Neural cell (in vitro differentiated cells): ENCODE measurements at regions not wholly inside any gene's neighbourhood (a gene's known extent, or its start where the extent isn't known, plus 50 kb on each side); places are given as distances from the start of the nearest gene placed in this dataset.

Experiments
- EP300 ChIP-seq: fragments of 450-650 bp; conservative IDR thresholded peaks from 2 replicates; pipeline ENCODE4 v1.6.1; 2014; ENCODE audit warnings: antibody characterized with exemption, mild to moderate bottlenecking, moderate library complexity; ENCODE audit not compliant: poor library complexity, severe bottlenecking
- EZH2 ChIP-seq: fragments of 200-600, 300-800 bp; shearing (Covaris generic), sonication (generic); IDR thresholded peaks from 2 replicates; pipeline ENCODE4 v1.6.1; 2014; ENCODE audit warnings: antibody characterized with exemption, low read length, borderline replicate concordance, mild to moderate bottlenecking; ENCODE audit not compliant: insufficient read depth, poor library complexity, severe bottlenecking
- MXI1 ChIP-seq: fragments of 450-650 bp; conservative IDR thresholded peaks from 2 replicates; pipeline ENCODE4 v1.6.1; 2014; ENCODE audit warnings: antibody characterized with exemption, mild to moderate bottlenecking; ENCODE audit not compliant: poor library complexity, severe bottlenecking
- POLR2AphosphoS5 ChIP-seq: IDR thresholded peaks from 2 replicates; pipeline ENCODE4 v1.6.1; 2012
- RAD21 ChIP-seq: fragments of 450-650 bp; conservative IDR thresholded peaks from 2 replicates; pipeline ENCODE4 v1.6.1; 2014; ENCODE audit warnings: antibody characterized with exemption, mild to moderate bottlenecking, moderate library complexity
- SMC3 ChIP-seq: fragments of 450-650 bp; conservative IDR thresholded peaks from 2 replicates; pipeline ENCODE4 v1.6.1; 2014; ENCODE audit warnings: antibody characterized with exemption, mild to moderate bottlenecking, moderate library complexity; ENCODE audit not compliant: poor library complexity
- TAF1 ChIP-seq: IDR thresholded peaks from 2 replicates; pipeline ENCODE4 v1.6.1; 2012; ENCODE audit warnings: low read depth
- TF ChIP-seq, protein P1 (sequence below): fragments of 450-650 bp; IDR thresholded peaks from 2 replicates; pipeline ENCODE4 v1.5.1; 2014; ENCODE audit warnings: antibody characterized with exemption, mild to moderate bottlenecking, moderate library complexity; ENCODE audit not compliant: poor library complexity, severe bottlenecking
- TF ChIP-seq, protein P2 (sequence below): IDR thresholded peaks from 2 replicates; pipeline ENCODE4 v1.6.1; 2012; ENCODE audit warnings: borderline replicate concordance

DNA sequence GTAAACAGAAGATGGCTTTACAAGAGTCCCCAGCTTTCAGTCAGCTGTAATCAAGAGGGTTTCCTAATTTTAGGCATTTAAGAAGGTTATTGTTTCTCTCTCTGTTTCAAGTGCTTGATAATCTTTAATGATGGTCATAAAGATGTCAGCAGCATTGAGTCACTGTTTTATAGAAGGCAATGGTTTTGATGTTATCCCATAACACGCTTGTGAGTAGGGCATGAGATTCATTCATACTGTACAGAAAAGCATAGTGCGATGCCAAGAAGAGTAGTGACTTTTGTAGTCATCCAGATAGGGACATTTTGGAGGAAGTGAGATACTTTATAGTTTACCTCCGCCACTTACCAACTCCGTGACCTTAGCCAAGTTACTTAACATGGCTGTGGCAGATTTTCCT lies 364.2 kb upstream of the SLC10A2 start:
- TF ChIP-seq, protein P1, sequence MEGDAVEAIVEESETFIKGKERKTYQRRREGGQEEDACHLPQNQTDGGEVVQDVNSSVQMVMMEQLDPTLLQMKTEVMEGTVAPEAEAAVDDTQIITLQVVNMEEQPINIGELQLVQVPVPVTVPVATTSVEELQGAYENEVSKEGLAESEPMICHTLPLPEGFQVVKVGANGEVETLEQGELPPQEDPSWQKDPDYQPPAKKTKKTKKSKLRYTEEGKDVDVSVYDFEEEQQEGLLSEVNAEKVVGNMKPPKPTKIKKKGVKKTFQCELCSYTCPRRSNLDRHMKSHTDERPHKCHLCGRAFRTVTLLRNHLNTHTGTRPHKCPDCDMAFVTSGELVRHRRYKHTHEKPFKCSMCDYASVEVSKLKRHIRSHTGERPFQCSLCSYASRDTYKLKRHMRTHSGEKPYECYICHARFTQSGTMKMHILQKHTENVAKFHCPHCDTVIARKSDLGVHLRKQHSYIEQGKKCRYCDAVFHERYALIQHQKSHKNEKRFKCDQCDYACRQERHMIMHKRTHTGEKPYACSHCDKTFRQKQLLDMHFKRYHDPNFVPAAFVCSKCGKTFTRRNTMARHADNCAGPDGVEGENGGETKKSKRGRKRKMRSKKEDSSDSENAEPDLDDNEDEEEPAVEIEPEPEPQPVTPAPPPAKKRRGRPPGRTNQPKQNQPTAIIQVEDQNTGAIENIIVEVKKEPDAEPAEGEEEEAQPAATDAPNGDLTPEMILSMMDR: no peak
- TF ChIP-seq MXI1 (no peak), EP300 (no peak), RAD21 (no peak), EZH2 (no peak), POLR2AphosphoS5 (no peak), TAF1 (no peak), SMC3 (no peak)
- TF ChIP-seq, protein P2, sequence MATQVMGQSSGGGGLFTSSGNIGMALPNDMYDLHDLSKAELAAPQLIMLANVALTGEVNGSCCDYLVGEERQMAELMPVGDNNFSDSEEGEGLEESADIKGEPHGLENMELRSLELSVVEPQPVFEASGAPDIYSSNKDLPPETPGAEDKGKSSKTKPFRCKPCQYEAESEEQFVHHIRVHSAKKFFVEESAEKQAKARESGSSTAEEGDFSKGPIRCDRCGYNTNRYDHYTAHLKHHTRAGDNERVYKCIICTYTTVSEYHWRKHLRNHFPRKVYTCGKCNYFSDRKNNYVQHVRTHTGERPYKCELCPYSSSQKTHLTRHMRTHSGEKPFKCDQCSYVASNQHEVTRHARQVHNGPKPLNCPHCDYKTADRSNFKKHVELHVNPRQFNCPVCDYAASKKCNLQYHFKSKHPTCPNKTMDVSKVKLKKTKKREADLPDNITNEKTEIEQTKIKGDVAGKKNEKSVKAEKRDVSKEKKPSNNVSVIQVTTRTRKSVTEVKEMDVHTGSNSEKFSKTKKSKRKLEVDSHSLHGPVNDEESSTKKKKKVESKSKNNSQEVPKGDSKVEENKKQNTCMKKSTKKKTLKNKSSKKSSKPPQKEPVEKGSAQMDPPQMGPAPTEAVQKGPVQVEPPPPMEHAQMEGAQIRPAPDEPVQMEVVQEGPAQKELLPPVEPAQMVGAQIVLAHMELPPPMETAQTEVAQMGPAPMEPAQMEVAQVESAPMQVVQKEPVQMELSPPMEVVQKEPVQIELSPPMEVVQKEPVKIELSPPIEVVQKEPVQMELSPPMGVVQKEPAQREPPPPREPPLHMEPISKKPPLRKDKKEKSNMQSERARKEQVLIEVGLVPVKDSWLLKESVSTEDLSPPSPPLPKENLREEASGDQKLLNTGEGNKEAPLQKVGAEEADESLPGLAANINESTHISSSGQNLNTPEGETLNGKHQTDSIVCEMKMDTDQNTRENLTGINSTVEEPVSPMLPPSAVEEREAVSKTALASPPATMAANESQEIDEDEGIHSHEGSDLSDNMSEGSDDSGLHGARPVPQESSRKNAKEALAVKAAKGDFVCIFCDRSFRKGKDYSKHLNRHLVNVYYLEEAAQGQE: no peak
